ENCODE measurements at regions not wholly inside any gene's neighbourhood (a gene's known extent, or its start where the extent isn't known, plus 50 kb on each side); places are given as distances from the start of the nearest gene placed in this dataset.

DNA sequence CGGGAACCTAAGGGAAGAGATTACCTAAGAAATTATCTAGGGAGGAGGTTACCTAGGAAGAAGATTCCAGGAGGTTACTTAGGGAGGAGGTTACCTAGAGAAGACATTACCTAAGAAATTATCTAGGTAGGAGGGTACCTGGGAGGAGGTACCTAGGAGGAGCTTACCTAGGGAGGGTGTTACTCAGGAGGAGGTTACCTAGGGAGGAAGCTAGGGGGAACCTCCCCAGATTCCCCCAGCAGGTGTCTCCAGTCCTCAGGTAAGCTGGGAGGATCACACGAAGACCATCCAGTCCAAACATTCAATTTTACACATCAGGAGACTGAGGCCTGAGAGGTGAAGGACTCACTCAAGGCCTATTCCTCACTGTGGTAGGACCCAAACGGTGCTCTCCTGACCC is 482.8 kb downstream of the TBC1D22A start:
- Histone ChIP-seq H3K14ac (replicated peaks; ENCODE audit: low read depth, low read length) (no peak overlapping the region), H3K18ac (ENCODE audit: low read depth, low read length) (no peak overlapping the region), H2AK5ac (ENCODE audit: low read depth, low read length) (no peak overlapping the region), H2BK5ac (ENCODE audit: low read depth, low read length, poor library complexity, severe bottlenecking) (no peak overlapping the region), H3K23ac (ENCODE audit: low read depth, low read length) (no peak overlapping the region), H3K4ac (ENCODE audit: low read depth, low read length) (no peak overlapping the region), H4K20me1 (ENCODE audit: insufficient read depth, low read length) (no peaks in the 10 kb centered on the region), H3K4me3 (ENCODE audit: insufficient read depth, low read depth, low read length) (no peak overlapping the region), H3K27me3 (ENCODE audit: control insufficient read depth, insufficient read depth, low read length) (no peaks in the 10 kb centered on the region), H2BK15ac (ENCODE audit: low read depth, low read length) (no peak overlapping the region), H3K9ac (ENCODE audit: low read depth, low read length) (no peak overlapping the region), H3K9me1 (ENCODE audit: insufficient read depth, low read length) (no peaks in the 10 kb centered on the region), H2BK120ac (ENCODE audit: low read depth, low read length) (no peak overlapping the region), H3K9me3 (ENCODE audit: control insufficient read depth, insufficient read depth, low read length) (no peaks in the 10 kb centered on the region), H3K36me3 (ENCODE audit: control insufficient read depth, insufficient read depth, low read length) (no peaks in the 10 kb centered on the region), H2AK9ac (replicated peaks; ENCODE audit: low read depth, low read length, poor library complexity) (no peak overlapping the region), H2AFZ (replicated peaks; ENCODE audit: low read length, poor library complexity) (no peak overlapping the region), H3K4me2 (ENCODE audit: low read depth, low read length) (no peak overlapping the region), H3K27ac (ENCODE audit: insufficient read depth, low read length) (no peak overlapping the region), H4K91ac (ENCODE audit: insufficient read depth, low read depth, low read length) (no peak overlapping the region), H2BK20ac (ENCODE audit: low read depth, low read length) (no peak overlapping the region), H3K56ac (ENCODE audit: extremely low read depth, insufficient read depth, low read length) (no peak overlapping the region), H4K8ac (ENCODE audit: low read depth in 2 of 2, low read length in 2 of 2) (no peak overlapping the region), H3K4me1 (ENCODE audit: control insufficient read depth, insufficient read depth, low read length) (no peaks in the 10 kb centered on the region), H3K79me1 (ENCODE audit: low read depth in 1 of 2, low read length in 2 of 2) (no peaks in the 10 kb centered on the region), H4K5ac (ENCODE audit: low read depth, low read length) (no peak overlapping the region)
- in situ Hi-C loops (cut with MboI; ENCODE audit: low sequenced_read_pairs) (no loop called here), dilution Hi-C loops (cut with HindIII; ENCODE audit: low sequenced_read_pairs, unreplicated experiment) (no loop called here), intact Hi-C loops (cut with micrococcal nuclease) (no loop called here)
- BruUV-seq (replicated peaks), result no TSS peak
- 20% methylated on average over 2 of the region's 3 CpGs; no CpG with 5 or more reads in 1 of the 2 experiments for WGBS, 2 experiments (ENCODE audit: extremely low coverage in 2 of 2, insufficient read length in 1 of 2)
- no peak for ATAC-seq (ENCODE audit: low read depth)
- DNase-seq, result no peak
- TF ChIP-seq NFE2L2 (IDR thresholded peaks at IDR 0.05; ENCODE audit: low read depth, low read length) (no peak), RAD21 (IDR thresholded peaks at IDR 0.05; ENCODE audit: low read length) (no peak), RFX5 (IDR thresholded peaks at IDR 0.05; ENCODE audit: low read depth, low read length) (no peak), MAFK (IDR thresholded peaks at IDR 0.05; ENCODE audit: low read depth, low read length) (no peak), CHD1 (IDR thresholded peaks at IDR 0.05; ENCODE audit: low read depth, low read length) (no peak), CEBPB (IDR thresholded peaks at IDR 0.05; ENCODE audit: low read depth, low read length) (no peak), FOS (IDR thresholded peaks at IDR 0.05; ENCODE audit: low read depth, low read length) (no peak), MXI1 (IDR thresholded peaks at IDR 0.05; ENCODE audit: borderline replicate concordance, low read depth, low read length) (no peak), POLR2A (IDR thresholded peaks at IDR 0.05; ENCODE audit: low read depth, low read length) (no peak), MAZ (IDR thresholded peaks at IDR 0.05; ENCODE audit: borderline replicate concordance, low read depth, low read length) (no peak), BHLHE40 (IDR thresholded peaks at IDR 0.05; ENCODE audit: low read depth, low read length) (no peak), SMC3 (IDR thresholded peaks at IDR 0.05; ENCODE audit: low read depth, low read length) (no peak), RCOR1 (IDR thresholded peaks at IDR 0.05; ENCODE audit: insufficient replicate concordance, low read length) (no peak)
- TF ChIP-seq, protein P1, sequence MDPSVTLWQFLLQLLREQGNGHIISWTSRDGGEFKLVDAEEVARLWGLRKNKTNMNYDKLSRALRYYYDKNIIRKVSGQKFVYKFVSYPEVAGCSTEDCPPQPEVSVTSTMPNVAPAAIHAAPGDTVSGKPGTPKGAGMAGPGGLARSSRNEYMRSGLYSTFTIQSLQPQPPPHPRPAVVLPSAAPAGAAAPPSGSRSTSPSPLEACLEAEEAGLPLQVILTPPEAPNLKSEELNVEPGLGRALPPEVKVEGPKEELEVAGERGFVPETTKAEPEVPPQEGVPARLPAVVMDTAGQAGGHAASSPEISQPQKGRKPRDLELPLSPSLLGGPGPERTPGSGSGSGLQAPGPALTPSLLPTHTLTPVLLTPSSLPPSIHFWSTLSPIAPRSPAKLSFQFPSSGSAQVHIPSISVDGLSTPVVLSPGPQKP (IDR thresholded peaks at IDR 0.05; ENCODE audit: borderline replicate concordance, low read depth, low read length), result no peak
- TF ChIP-seq, protein P2, sequence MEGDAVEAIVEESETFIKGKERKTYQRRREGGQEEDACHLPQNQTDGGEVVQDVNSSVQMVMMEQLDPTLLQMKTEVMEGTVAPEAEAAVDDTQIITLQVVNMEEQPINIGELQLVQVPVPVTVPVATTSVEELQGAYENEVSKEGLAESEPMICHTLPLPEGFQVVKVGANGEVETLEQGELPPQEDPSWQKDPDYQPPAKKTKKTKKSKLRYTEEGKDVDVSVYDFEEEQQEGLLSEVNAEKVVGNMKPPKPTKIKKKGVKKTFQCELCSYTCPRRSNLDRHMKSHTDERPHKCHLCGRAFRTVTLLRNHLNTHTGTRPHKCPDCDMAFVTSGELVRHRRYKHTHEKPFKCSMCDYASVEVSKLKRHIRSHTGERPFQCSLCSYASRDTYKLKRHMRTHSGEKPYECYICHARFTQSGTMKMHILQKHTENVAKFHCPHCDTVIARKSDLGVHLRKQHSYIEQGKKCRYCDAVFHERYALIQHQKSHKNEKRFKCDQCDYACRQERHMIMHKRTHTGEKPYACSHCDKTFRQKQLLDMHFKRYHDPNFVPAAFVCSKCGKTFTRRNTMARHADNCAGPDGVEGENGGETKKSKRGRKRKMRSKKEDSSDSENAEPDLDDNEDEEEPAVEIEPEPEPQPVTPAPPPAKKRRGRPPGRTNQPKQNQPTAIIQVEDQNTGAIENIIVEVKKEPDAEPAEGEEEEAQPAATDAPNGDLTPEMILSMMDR (conservative IDR thresholded peaks at IDR 0.05; ENCODE audit: low read depth, low read length), result no peak
- TF ChIP-seq, protein P3, sequence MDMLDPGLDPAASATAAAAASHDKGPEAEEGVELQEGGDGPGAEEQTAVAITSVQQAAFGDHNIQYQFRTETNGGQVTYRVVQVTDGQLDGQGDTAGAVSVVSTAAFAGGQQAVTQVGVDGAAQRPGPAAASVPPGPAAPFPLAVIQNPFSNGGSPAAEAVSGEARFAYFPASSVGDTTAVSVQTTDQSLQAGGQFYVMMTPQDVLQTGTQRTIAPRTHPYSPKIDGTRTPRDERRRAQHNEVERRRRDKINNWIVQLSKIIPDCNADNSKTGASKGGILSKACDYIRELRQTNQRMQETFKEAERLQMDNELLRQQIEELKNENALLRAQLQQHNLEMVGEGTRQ (IDR thresholded peaks at IDR 0.05; ENCODE audit: low read depth, low read length), result no peak
- ChIA-PET POLR2A (ENCODE audit: unreplicated experiment) (no interaction called here), CTCF (no interaction called here)

All from IMR-90 (cell line).